SU-DHL-6 (cell line): ENCODE measurements at regions not wholly inside any gene's neighbourhood (a gene's known extent, or its start where the extent isn't known, plus 50 kb on each side); places are given as distances from the start of the nearest gene placed in this dataset.

Source experiments
- H2AFZ ChIP-seq: fragments of 200-600 bp; sonication (generic); 2 replicates; pipeline ENCODE4 v1.6.1; 2014; ENCODE audit warnings: low read depth, mild to moderate bottlenecking, moderate library complexity, mixed read lengths, antibody characterized with exemption, low read length; ENCODE audit not compliant: severe bottlenecking
- H3F3A ChIP-seq: fragments of 200-600 bp; shearing (Covaris generic); 2 replicates; pipeline ENCODE4 v1.6.0; 2016; ENCODE audit warnings: antibody characterized with exemption, mild to moderate bottlenecking; ENCODE audit not compliant: insufficient read depth
- H3K27ac ChIP-seq: fragments of 200-600 bp; sonication (generic); 2 replicates; pipeline ENCODE4 v1.5.1; 2016; ENCODE audit warnings: low read depth, mild to moderate bottlenecking, low read length, moderate library complexity, mixed read lengths
- H3K27me3 ChIP-seq: fragments of 200-600 bp; sonication (generic), shearing (Covaris generic); 2 replicates; pipeline ENCODE4 v1.6.0; 2014; ENCODE audit warnings: mild to moderate bottlenecking, low read length
- H3K36me3 ChIP-seq: fragments of 200-600 bp; sonication (generic); 2 replicates; pipeline ENCODE4 v1.6.1; 2014; ENCODE audit warnings: mild to moderate bottlenecking, low read length, mixed read lengths
- H3K4me2 ChIP-seq: fragments of 300-600, 200-600 bp; shearing (Covaris generic), sonication (generic); 2 replicates; pipeline ENCODE4 v1.6.0; 2014; ENCODE audit warnings: low read length, low read depth, mild to moderate bottlenecking; ENCODE audit not compliant: poor library complexity, severe bottlenecking
- H3K4me3 ChIP-seq: fragments of 200-600 bp; sonication (generic); 2 replicates; pipeline ENCODE4 v1.5.1; 2014; ENCODE audit warnings: antibody characterized with exemption, low read length, mild to moderate bottlenecking, mixed read lengths; ENCODE audit not compliant: insufficient read depth, poor library complexity, severe bottlenecking
- H3K79me2 ChIP-seq: fragments of 200-600 bp; sonication (generic); 2 replicates; pipeline ENCODE4 v1.6.1; 2014; ENCODE audit warnings: mild to moderate bottlenecking, low read length, moderate library complexity; ENCODE audit not compliant: insufficient read depth
- H3K9ac ChIP-seq: fragments of 200-600 bp; sonication (generic); 2 replicates; pipeline ENCODE4 v1.7.0; 2014; ENCODE audit warnings: mild to moderate bottlenecking, low read length
- H3K9me2 ChIP-seq: fragments of 200-600 bp; sonication (generic); replicated peaks from 2 replicates; pipeline ENCODE4 v1.6.1; 2014; ENCODE audit warnings: low read length; ENCODE audit not compliant: insufficient read depth
- H3K9me3 ChIP-seq: fragments of 200-600 bp; sonication (generic); 2 replicates; pipeline ENCODE4 v1.6.1; 2014; ENCODE audit warnings: low read length, mixed read lengths; ENCODE audit not compliant: insufficient read depth
- H4K20me1 ChIP-seq: fragments of 200-600 bp; sonication (generic); 2 replicates; pipeline ENCODE4 v1.6.1; 2014; ENCODE audit warnings: low read depth, mild to moderate bottlenecking, antibody characterized with exemption, low read length, moderate library complexity, mixed read lengths
- CTCF ChIP-seq: fragments of 200-600 bp; sonication (generic); IDR thresholded peaks from one replicate; pipeline ENCODE4 v1.5.1; 2017; ENCODE audit warnings: antibody characterized with exemption, mild to moderate bottlenecking, low read length, moderate library complexity; ENCODE audit not compliant: insufficient read depth, poor library complexity, severe bottlenecking
- EZH2phosphoT487 ChIP-seq: fragments of 200-600 bp; sonication (generic), shearing (Covaris generic); conservative IDR thresholded peaks from 2 replicates; pipeline ENCODE4 v1.6.1; 2018; ENCODE audit warnings: mild to moderate bottlenecking, antibody characterized with exemption, low read length, moderate library complexity, mixed read lengths

GRCh38 chr18:76660571-76661192, 161.7 kb upstream of the ZNF236 start:
- H3K27ac ChIP-seq: no peak overlapping the region
- H3K36me3 ChIP-seq: no peaks in the 10 kb centered on the region
- no peak overlapping the region for H2AFZ ChIP-seq
- no peaks in the 10 kb centered on the region for H3K27me3 ChIP-seq
- H3K9me3 ChIP-seq: no peaks in the 10 kb centered on the region
- no peaks in the 10 kb centered on the region for H3K79me2 ChIP-seq
- H4K20me1 ChIP-seq: no peaks in the 10 kb centered on the region
- no peaks in the 10 kb centered on the region for H3K9me2 ChIP-seq
- no peak overlapping the region for H3K9ac ChIP-seq
- no peaks in the 10 kb centered on the region for H3F3A ChIP-seq
- H3K4me2 ChIP-seq: no peak overlapping the region
- TF ChIP-seq EZH2phosphoT487: no peak
- no peak for TF ChIP-seq CTCF
- no peak overlapping the region for H3K4me3 ChIP-seq

DNA sequence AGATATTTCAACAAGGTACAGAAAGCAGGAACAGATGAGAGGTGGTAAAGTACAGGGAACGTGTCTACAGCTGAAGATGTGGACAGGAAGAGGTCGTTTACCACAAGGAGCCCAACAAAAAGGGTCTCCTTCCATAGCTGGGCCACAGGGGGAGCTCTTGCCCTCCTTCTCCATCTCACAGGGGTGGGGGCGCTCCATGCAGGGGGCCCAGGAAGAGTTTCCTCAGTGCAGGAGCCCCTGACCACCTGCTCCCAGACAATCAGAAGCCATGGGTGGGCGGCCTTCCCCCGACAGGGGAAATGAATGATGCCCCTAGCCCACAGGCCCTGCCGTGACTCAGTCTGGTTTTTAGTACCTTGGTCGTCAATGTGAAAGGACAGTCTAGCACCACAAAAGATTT, 163.6 kb upstream of the ZNF516 start:
- H3K9me2 ChIP-seq: no peaks in the 10 kb centered on the region
- H4K20me1 ChIP-seq: no peaks in the 10 kb centered on the region
- no peak overlapping the region for H2AFZ ChIP-seq
- no peak overlapping the region for H3K27ac ChIP-seq
- H3F3A ChIP-seq: no peaks in the 10 kb centered on the region
- H3K4me3 ChIP-seq: no peak overlapping the region
- no peaks in the 10 kb centered on the region for H3K79me2 ChIP-seq
- H3K9ac ChIP-seq: no peak overlapping the region
- TF ChIP-seq CTCF (peak; percentile 15), EZH2phosphoT487 (no peak)
- H3K36me3 ChIP-seq: no peaks in the 10 kb centered on the region
- H3K4me2 ChIP-seq: no peak overlapping the region
- no peaks in the 10 kb centered on the region for H3K27me3 ChIP-seq
- H3K9me3 ChIP-seq: no peaks in the 10 kb centered on the region

DNA sequence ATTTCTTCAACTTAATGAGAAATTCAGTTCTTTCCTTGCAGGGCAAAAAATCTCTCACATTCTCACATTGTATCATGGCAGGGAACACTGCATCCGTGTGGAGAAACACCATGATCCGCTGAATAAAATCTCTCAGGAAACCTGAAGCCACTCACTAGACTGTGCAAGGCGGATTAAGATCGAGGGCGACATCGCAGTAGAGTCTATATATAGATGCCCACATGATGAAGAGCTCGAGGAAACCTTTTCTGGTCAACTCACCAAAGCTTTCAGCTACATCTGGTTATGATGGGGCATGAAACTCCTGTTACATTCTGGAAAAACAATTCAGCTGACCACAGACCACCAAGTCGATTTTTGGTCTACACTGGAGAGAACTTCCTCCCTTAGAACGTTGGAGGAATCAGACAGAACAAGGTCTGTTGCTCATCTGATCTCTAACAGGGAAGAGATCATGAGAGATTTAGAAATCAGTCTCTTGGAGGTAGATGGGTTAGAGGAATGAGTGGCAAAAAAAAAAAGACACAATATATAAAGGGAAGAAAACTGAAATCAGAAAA, 162.9 kb upstream of the ZNF516 start:
- Histone ChIP-seq H3F3A (no peaks in the 10 kb centered on the region), H3K4me2 (no peak overlapping the region), H2AFZ (no peak overlapping the region), H3K9ac (no peak overlapping the region), H3K79me2 (no peaks in the 10 kb centered on the region), H3K9me3 (no peaks in the 10 kb centered on the region), H4K20me1 (no peaks in the 10 kb centered on the region), H3K27me3 (no peaks in the 10 kb centered on the region), H3K36me3 (no peaks in the 10 kb centered on the region), H3K4me3 (no peak overlapping the region), H3K9me2 (no peaks in the 10 kb centered on the region), H3K27ac (no peak overlapping the region)
- no peak for TF ChIP-seq CTCF
- no peak for TF ChIP-seq EZH2phosphoT487
